ENCODE measurements at regions not wholly inside any gene's neighbourhood (a gene's known extent, or its start where the extent isn't known, plus 50 kb on each side); places are given as distances from the start of the nearest gene placed in this dataset.

DNA sequence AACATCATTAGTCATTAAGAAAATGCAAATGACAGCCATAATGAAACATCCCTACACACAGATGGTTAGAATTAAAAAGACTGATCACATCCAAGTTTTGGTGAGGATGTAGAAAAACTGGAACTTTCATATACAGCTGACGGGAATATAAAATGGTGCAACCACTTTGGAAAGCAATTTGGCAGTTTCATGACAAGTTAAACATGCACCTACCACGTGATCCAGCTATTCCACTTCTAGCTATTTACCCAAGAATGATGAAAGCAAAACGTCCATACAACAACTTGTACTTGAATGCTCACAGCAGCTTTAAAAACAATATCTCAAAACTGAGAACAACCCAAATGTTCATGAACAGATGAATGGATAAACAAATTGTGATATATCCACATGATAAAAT lies 77.9 kb upstream of the AVPR1A start:
- no peak for DNase-seq (ENCODE audit: low spot score)

GRCh38 chr12:63226792-63227463 lies 75.9 kb upstream of the AVPR1A start:
- no peak for DNase-seq (ENCODE audit: low spot score)

DNA sequence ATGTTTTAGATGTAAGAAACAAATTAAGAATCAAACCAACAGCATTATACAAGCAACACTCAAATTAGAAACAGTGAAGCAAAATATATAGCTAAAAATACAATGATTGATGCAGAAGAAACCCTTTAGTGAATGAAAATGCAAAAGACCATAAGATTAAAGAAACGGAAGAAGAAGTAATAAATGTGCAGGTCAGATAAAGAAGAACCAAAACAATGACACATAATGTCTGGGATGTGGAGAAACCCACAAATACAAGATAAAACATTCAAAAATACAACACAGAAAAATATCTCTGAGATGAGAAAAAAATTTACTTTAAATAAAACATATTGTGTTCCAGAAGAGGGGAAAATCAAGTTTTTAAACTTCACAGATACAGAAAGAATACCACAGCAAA lies 73.4 kb upstream of the AVPR1A start:
- no peak for DNase-seq (ENCODE audit: low spot score)

- DNase-seq (ENCODE audit: low spot score), result no peak
Observed at GRCh38 chr12:63223128-63223527, 72.1 kb upstream of the AVPR1A start.

DNA sequence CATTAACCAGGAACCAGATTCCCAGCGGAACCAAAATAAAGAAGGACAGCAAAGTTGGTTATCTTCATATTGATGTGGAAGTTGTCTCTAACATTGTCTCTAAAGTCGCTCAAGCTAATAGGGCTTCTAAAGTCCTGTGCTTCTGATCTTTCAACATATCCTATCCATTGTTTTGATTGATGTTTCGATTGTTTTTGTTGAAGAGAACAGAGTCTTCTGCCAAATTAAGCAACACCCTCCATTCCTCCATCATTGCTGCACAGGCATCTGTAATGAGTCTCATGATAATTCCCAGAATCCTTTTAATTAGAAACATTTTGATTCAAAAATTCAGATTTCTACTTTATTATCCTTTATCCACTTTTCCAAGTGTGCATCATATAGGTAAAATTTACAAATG lies 71.6 kb upstream of the AVPR1A start:
- no peak for DNase-seq (ENCODE audit: low spot score)

DNA sequence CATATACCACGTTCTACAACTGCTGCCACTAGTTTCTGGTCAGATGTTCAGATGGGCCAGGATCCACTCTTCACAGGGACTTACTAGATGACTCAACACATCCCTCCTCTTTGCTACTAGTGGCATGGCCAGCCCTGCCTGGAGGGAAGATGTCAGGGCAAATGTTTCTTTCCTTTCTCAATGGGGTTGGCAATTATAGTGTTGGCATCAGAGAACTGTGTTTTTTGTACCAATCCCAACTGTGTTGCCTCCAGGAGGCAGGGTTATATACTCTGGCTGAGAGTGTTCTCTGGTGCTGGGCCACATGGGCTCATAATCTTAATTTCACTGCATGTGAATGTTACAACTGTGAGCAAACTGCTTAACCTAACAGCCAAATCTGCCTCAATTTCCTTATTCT lies 69.9 kb upstream of the AVPR1A start:
- DNase-seq (ENCODE audit: low spot score), result no peak

- no peak for DNase-seq (ENCODE audit: low spot score)
Observed at GRCh38 chr12:63212316-63212715, 61.3 kb upstream of the AVPR1A start.

GRCh38 chr12:63208956-63209355 lies 58.0 kb upstream of the AVPR1A start:
- no peak for DNase-seq (ENCODE audit: low spot score)

- DNase-seq (ENCODE audit: low spot score), result no peak
Observed at GRCh38 chr12:63206909-63207308, 55.9 kb upstream of the AVPR1A start.

DNA sequence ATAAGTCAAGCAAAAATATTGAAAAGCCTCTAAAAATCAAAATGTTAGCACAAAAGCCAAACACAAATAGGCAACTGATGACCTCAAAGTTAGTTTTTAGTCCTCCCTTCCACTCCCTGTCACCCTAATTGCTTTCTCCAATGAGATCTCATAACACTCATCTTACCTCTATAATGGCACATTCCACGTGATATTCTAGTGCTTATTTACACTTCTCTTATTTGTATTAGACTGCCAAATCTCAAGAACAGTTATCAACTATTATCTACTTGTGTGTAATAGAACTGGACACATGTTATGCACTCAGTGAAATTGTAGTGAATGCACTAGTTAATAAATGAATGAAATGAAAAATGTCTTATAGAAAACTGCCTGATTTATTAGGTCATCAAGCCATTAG lies 55.5 kb upstream of the AVPR1A start:
- no peak for DNase-seq (ENCODE audit: low spot score)

Data from mucosa of gallbladder (tissue), 1 donor.